ENCODE measurements at regions not wholly inside any gene's neighbourhood (a gene's known extent, or its start where the extent isn't known, plus 50 kb on each side); places are given as distances from the start of the nearest gene placed in this dataset.

DNA sequence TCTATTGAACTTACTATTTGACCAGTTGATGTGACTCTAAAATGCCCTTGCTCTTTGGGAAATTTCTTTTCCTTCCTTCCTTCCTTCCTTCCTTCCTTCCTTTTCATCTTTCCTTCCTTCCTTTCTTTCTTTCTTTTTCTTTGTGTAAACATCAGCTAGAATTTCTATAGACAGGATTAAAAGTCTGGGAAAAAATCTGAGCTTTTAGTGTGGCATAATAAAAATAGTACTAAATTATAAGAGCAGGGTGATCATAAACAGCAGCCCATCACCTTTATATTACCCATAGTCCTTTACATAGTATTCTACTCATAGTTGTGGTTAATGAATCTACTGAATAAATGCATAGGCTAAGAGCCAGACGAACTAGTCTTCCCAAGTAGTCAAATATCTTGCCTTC is 281.0 kb upstream of the DAB1 start:
- intact Hi-C loops (cut with micrococcal nuclease): no loop called here
- TF ChIP-seq, protein P1, sequence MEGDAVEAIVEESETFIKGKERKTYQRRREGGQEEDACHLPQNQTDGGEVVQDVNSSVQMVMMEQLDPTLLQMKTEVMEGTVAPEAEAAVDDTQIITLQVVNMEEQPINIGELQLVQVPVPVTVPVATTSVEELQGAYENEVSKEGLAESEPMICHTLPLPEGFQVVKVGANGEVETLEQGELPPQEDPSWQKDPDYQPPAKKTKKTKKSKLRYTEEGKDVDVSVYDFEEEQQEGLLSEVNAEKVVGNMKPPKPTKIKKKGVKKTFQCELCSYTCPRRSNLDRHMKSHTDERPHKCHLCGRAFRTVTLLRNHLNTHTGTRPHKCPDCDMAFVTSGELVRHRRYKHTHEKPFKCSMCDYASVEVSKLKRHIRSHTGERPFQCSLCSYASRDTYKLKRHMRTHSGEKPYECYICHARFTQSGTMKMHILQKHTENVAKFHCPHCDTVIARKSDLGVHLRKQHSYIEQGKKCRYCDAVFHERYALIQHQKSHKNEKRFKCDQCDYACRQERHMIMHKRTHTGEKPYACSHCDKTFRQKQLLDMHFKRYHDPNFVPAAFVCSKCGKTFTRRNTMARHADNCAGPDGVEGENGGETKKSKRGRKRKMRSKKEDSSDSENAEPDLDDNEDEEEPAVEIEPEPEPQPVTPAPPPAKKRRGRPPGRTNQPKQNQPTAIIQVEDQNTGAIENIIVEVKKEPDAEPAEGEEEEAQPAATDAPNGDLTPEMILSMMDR (IDR thresholded peaks at IDR 0.05): no peak
- no peaks in the 10 kb centered on the region for H3K4me1 Mint-ChIP-seq (ENCODE audit: low read depth)
- no peaks in the 10 kb centered on the region for H3K27me3 Mint-ChIP-seq
- ATAC-seq (no peak), DNase-seq (no peak)
- no peaks in the 10 kb centered on the region for H3K9me3 Mint-ChIP-seq
- no peak overlapping the region for H3K27ac Mint-ChIP-seq
- CTCF ChIA-PET: no interaction called here
- H3K36me3 Mint-ChIP-seq (ENCODE audit: low read depth): no peaks in the 10 kb centered on the region
- POLR2A ChIA-PET: no interaction called here
- no peak overlapping the region for H3K4me3 Mint-ChIP-seq

DNA sequence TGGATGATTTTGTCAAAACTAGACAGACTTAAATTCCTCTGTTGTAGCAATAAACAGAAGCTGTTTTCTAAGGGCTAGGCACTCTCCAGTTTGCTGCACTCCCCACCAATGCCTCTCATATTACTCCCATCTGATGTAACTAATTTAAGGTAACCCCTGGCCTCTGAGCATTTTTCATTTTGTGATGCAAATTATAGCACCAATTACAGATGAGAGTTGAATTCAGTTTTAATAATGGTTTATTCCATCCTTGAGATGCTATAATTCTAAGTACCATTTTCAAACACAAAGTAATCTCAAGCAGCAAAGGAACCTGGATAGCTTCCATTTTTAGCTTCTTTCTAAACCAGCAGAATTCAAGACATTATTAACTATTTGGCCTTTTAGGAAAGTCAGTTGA is 280.4 kb upstream of the DAB1 start:
- CTCF ChIA-PET: no interaction called here
- H3K27ac Mint-ChIP-seq: no peak overlapping the region
- H3K9me3 Mint-ChIP-seq: peaks cover 2% of the 10 kb centered on the region
- POLR2A ChIA-PET: no interaction called here
- DNase-seq (no peak), ATAC-seq (no peak)
- no peaks in the 10 kb centered on the region for H3K27me3 Mint-ChIP-seq
- no peaks in the 10 kb centered on the region for H3K36me3 Mint-ChIP-seq (ENCODE audit: low read depth)
- intact Hi-C loops (cut with micrococcal nuclease): no loop called here
- no peaks in the 10 kb centered on the region for H3K4me1 Mint-ChIP-seq (ENCODE audit: low read depth)
- TF ChIP-seq, protein P1 (IDR thresholded peaks at IDR 0.05): no peak
- H3K4me3 Mint-ChIP-seq: no peak overlapping the region

DNA sequence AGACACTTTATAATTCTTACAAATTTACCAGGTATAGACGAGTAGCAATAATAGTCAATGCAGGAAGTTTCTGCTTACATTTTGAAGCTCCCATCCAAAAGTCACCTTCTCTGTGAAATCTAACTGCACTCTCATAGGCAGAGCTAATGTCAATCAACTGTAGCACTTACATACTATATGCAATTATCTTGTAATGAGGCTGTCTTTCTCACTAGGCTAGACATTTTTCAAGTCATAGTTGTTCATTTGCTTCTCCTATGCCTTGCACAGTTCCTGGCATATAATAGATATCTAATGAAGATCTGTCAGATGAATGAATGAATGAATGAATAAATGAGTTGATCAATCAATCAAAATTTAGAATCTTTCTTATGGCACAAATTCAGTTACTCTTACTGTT is 273.0 kb upstream of the DAB1 start:
- ATAC-seq: no peak
- Mint-ChIP-seq H3K4me3 (no peak overlapping the region), H3K9me3 (peaks cover 8% of the 10 kb centered on the region), H3K27me3 (no peaks in the 10 kb centered on the region), H3K36me3 (ENCODE audit: low read depth) (no peaks in the 10 kb centered on the region), H3K27ac (no peak overlapping the region), H3K4me1 (ENCODE audit: low read depth) (no peaks in the 10 kb centered on the region)
- ChIA-PET CTCF (no interaction called here), POLR2A (no interaction called here)
- no peak for DNase-seq
- intact Hi-C loops (cut with micrococcal nuclease): no loop called here
- TF ChIP-seq, protein P1 (IDR thresholded peaks at IDR 0.05): no peak

DNA sequence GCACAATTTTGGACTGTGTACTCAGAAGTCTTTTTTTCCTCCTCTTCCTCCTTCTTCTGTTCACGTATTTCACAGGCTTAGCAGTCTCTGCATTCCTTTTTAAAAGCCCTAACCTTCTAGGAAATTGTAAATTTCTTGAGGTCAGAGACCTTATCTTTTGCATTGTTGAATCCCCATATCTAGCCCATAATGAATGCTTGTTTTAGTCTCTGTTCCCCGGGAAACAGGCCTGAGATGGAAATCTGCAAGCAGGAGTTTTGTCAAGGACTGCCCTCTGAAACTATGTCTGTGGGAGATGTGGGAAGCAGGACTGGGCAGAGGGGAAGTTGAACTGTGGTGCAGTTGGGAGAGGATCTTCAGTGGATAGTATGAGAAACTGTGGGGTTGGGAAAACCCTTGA is 272.2 kb upstream of the DAB1 start:
- TF ChIP-seq, protein P1 (IDR thresholded peaks at IDR 0.05): no peak
- peaks cover 8% of the 10 kb centered on the region for H3K9me3 Mint-ChIP-seq
- no peaks in the 10 kb centered on the region for H3K27me3 Mint-ChIP-seq

DNA sequence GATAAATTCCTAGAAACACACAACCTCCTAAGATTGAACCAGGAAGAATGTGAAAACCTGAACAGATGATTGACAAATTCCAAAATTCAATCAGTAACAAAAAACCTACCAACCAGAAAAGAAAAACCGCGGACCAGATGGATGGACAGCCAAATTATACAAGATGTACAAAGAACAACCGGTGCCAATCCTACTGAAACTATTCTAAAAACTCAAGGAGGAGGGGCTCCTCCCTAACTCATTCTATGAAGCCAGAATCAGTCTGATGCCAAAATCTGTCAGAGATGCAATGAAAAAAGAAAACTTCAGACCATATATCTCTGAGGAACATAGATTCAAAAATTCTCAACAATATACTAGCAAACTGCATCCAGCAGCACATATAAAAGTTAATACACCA is 262.4 kb upstream of the DAB1 start:
- H3K4me1 Mint-ChIP-seq (ENCODE audit: low read depth): no peaks in the 10 kb centered on the region

More for the DNA sequence above, 272.2 kb upstream of the DAB1 start:
- POLR2A ChIA-PET: no interaction called here
- DNase-seq (no peak), ATAC-seq (no peak)
- CTCF ChIA-PET: no interaction called here
- Mint-ChIP-seq H3K4me3 (no peak overlapping the region), H3K27ac (no peak overlapping the region), H3K4me1 (ENCODE audit: low read depth) (no peaks in the 10 kb centered on the region), H3K36me3 (ENCODE audit: low read depth) (no peaks in the 10 kb centered on the region)
- intact Hi-C loops (cut with micrococcal nuclease): no loop called here

More for the DNA sequence above, 262.4 kb upstream of the DAB1 start:
- no peaks in the 10 kb centered on the region for H3K36me3 Mint-ChIP-seq (ENCODE audit: low read depth)
- TF ChIP-seq, protein P1 (IDR thresholded peaks at IDR 0.05): no peak
- ChIA-PET POLR2A (no interaction called here), CTCF (no interaction called here)
- intact Hi-C loops (cut with micrococcal nuclease): no loop called here
- no peak for DNase-seq
- no peak for ATAC-seq
- H3K27ac Mint-ChIP-seq: no peak overlapping the region
- peaks cover 24% of the 10 kb centered on the region for H3K9me3 Mint-ChIP-seq
- H3K27me3 Mint-ChIP-seq: no peaks in the 10 kb centered on the region
- no peak overlapping the region for H3K4me3 Mint-ChIP-seq
